NCI-H128 (cell line): ENCODE measurements at regions not wholly inside any gene's neighbourhood (a gene's known extent, or its start where the extent isn't known, plus 50 kb on each side); places are given as distances from the start of the nearest gene placed in this dataset.

Experiments
- DNase-seq: peaks from one replicate; lab custom pipeline; 2025; ENCODE audit not compliant: unreplicated experiment; lab: John Stamatoyannopoulos, UW

DNA sequence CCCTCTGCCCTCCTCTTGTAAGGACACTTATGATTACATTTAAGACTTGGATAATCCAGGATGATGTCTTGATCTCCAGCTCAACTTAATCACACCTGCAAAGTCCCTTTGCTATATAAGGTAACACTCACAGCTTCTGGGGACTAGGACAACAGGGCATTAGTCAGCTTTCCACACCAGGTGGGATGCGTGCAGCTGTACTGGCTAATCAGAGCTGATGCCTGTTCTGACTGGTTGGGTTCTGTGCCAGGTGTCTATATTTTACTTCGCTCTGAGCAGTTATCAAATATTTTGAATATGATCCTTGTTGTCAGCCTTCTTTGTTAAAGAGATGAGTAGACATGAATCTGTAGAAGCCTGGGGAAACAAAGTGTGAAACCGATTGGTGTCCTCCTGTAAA is 115.5 kb upstream of the ATP8B1 start:
- DNase-seq, result no peak

GRCh38 chr18:57916684-57917083 is 113.6 kb upstream of the ATP8B1 start:
- DNase-seq, result no peak

- DNase-seq, result no peak
Observed at GRCh38 chr18:57915865-57916582, 112.9 kb upstream of the ATP8B1 start.

DNA sequence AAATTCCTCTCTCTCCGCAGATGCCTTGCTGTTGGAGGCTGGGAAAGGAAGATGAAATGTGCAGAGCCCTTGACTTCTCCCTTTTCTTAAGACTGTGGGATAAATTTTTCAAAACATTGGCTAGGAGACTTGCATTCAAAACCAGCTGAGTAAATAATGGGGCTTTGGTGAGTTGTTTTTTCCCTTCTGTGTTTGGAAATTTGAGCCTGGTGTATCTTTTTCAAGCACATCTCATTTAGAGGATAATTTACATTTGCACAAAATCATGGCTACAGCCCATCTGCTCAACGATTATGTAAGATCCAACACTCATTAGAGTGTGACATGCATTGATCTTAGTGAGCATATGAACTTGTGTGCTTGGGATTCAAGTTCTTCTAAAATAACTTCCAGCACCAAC is 112.1 kb upstream of the ATP8B1 start:
- peak; percentile 81 for DNase-seq

GRCh38 chr18:57913686-57914085 is 110.6 kb upstream of the ATP8B1 start:
- DNase-seq, result no peak

DNA sequence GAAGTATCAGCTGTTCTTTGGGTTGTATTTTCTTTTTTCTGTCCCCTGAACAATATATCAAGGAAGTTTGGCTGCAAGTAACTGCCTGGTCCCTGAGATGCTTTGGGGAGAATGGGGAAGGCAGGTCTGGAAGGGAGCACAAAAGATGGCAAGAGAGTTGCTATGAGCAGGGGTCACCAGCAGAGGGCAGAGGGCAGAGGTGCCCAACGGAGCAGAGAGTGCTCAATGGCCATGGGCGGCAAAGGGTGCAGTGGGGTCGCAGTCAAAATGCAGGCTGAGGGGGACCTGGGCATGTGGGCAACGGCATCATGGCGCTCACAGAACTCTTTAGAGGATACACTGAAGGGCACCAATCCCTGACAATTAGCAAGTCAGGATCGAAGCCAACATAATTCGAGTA is 107.7 kb upstream of the ATP8B1 start:
- DNase-seq, result no peak

- DNase-seq, result no peak
Observed at GRCh38 chr18:57910134-57910533, 107.0 kb upstream of the ATP8B1 start.

DNA sequence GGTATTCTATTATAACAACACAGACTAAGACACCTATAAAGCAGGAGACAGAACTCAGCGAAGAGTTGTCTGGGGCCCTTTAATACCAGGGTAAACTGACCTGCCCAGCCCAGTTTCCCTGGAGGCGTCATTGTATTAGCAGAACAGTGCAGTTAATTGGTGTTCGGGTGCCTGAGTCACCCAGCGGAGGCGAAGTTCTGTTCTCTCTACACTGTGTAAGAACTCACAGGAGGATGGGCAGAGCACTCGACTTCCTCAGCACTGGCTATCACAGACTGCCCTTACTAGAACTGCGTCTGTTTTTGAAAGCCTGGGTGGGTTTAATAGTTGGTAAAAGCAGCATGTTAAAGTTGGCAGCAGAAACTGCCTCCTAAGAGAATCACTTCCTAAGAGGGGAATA is 106.5 kb upstream of the ATP8B1 start:
- DNase-seq, result no peak

DNA sequence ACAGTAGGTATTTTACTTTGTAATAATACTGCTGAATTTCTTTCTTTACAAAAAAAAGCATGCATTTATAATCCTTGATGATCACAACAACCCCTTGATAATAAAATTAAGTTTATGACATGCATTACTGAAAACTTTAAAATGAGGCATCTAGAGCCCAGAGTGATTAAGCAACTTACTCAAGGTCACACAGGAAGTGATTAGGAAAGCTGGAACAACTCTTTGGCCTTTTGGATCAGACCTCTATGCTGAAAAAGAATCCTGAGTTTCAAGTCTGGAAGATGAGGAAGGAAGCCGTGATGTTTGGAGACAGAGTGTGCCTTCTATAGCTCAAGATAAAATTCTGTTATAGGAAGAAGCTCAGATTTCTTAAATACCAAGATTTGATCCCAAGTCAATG is 105.0 kb upstream of the ATP8B1 start:
- no peak for DNase-seq

DNA sequence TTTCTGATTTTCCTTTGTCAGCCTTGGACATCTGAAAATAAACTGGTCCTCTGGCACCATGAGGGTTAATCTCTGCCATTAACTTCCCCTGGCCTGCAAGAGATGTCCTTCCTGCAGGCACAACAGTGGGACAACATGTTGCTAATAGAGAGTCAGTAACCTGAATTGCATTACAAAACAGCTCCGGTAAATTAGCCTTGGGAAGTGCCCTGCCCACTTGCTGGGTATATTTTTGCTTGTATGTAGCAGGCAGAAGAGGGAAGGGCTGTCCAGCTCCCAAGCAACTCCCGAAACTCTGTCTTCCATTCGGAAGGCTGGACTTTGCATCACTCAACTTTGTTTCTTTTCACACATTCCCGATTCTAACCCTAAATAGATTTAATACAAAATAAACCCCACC is 104.4 kb upstream of the ATP8B1 start:
- no peak for DNase-seq

- no peak for DNase-seq
Observed at GRCh38 chr18:57906852-57907251, 103.7 kb upstream of the ATP8B1 start.

DNA sequence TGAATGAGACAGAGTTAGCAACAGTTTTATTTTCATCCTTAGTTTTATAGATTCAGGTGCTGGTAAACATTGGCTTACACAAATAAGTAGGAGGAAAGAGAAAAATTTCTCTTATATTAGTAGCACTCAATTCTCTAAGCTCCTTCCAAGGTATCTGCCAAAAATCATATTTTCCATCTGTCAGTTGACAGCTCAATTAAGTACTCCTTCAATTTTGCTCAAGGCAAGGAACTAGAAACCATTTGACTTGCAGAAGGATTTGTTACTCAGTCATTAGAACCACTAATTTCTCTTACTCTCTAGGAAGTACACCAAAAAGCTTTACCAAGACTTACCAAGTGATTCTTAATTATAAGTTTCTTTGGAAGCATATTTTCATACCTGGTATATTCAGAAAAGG is 101.4 kb upstream of the ATP8B1 start:
- no peak for DNase-seq

DNA sequence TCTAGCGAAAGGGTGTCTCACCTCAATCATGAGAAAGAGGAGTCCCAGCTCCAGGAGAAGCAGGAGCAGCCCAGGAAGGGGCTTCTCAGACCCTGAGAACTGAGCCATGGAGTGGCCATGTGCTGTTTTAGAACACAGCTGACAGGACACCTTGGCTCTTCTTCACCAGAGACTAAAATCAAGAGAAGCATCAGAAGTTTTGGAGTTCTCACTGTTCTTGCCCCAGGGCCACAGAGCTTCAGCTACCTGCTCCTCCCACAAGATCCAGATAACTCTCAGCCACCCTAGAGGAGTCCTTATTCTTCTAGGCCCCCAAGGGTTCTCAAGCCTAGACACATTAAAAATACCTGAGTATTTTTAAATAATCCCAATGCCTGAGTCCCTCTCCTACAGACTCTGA is 99.6 kb upstream of the ATP8B1 start:
- DNase-seq, result no peak

GRCh38 chr18:57901825-57902589 is 98.9 kb upstream of the ATP8B1 start:
- no peak for DNase-seq

GRCh38 chr18:57900906-57901435 is 97.9 kb upstream of the ATP8B1 start:
- no peak for DNase-seq

DNA sequence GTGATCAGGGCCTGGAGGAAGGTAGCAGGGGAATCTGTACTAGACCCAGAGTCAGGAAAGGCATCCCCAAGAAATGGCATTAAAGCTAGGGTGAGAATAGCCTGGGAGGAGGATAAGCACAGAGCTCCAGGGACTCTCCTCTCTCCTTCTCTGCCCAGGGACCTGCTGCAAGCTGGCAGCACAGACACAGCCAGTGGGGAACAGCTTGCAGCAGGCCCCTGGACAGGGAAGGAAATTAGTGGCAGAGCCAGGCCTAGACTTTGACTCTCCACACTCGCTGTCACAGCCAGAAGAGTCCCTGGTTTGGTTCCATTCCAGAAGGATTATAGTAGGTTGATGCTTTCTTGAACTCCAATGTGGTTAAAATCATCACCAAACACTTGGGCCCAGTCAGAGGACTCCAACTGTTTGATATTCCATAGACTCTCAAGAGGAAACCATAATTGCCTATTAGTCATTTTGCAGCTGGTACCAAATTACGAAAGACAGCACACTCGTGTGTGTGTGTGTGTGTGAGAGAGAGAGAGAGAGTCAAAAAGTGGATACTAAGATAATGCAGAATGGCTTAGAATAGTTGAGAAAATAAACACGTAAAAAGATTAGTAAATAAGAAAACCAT is 95.5 kb upstream of the ATP8B1 start:
- DNase-seq, result peak; percentile 46

GRCh38 chr18:57895182-57895581 is 92.1 kb upstream of the ATP8B1 start:
- DNase-seq, result no peak

- DNase-seq, result no peak
Observed at GRCh38 chr18:57891707-57892391, 88.7 kb upstream of the ATP8B1 start.

GRCh38 chr18:57890266-57890665 is 87.2 kb upstream of the ATP8B1 start:
- no peak for DNase-seq

DNA sequence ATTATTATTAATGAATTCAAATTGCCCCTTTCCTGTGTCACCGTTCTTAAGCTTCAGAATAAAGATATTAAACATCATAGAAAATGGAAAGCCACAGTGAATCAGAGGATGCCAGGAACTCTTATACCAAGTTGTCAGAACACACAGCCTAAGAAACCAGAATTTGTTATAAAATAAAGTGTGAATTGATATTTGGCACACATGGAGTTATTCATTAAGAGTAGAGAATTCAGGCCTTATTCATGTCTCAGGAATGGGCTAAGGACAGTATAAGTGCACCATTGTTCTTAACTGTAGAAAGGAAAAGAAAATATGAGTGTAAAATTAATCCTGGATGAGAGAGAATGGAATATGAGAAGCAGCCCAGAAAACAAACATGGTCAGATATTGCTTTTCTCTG is 86.7 kb upstream of the ATP8B1 start:
- DNase-seq, result no peak
